Caco-2 (cell line): ENCODE measurements at regions not wholly inside any gene's neighbourhood (a gene's known extent, or its start where the extent isn't known, plus 50 kb on each side); places are given as distances from the start of the nearest gene placed in this dataset.

Source experiments
- BruUV-seq: library from RNA; stranded (reverse); fragments of 400-500 nt; replicated peaks from 2 replicates; lab custom pipeline; 2021; lab: Mats Ljungman, UMichigan
- CTCF ChIA-PET: fragments of 300-600 bp; sonication (Branson Sonifier 250); formaldehyde crosslinking; loops from one replicate; lab custom pipeline; 2022; ENCODE audit warnings: antibody characterized with exemption; lab: Charles Lee
- POLR2A ChIA-PET: fragments of 300-600 bp; sonication (Branson Sonifier 250); formaldehyde crosslinking; loops from one replicate; lab custom pipeline; 2022; ENCODE audit warnings: antibody characterized with exemption; lab: Charles Lee
- DNase-seq, 2 experiments: peaks; one replicate each; pipeline versions ENCODE4 v3.0.0 to v3.0.0-alpha.2; 2020 to 2022
- H3K27me3 ChIP-seq: replicated peaks from 2 replicates; pipeline ENCODE4 v1.6.0; 2011; ENCODE audit warnings: low read length; ENCODE audit not compliant: control insufficient read depth, insufficient read depth
- H3K36me3 ChIP-seq: 2 replicates; pipeline ENCODE4 v1.5.1; 2011; ENCODE audit warnings: low read length; ENCODE audit not compliant: control insufficient read depth, insufficient read depth
- H3K4me1 ChIP-seq: fragments of 250-450 bp; sonication (Bioruptor Pico); 2 replicates; pipeline ENCODE4 v1.5.1; 2020; ENCODE audit warnings: mild to moderate bottlenecking
- H3K4me3 ChIP-seq: 2 replicates; pipeline ENCODE4 v1.5.1; 2011; ENCODE audit warnings: low read depth, mild to moderate bottlenecking, control low read depth, low read length
- H3K9me3 ChIP-seq: fragments of 250-450 bp; sonication (Bioruptor Pico); 2 replicates; pipeline ENCODE4 v1.5.1; 2020; ENCODE audit warnings: mild to moderate bottlenecking, moderate library complexity
- H3K27ac Mint-ChIP-seq: one replicate; pipeline ENCODE4 v1.8.0; 2022; ENCODE audit warnings: mixed read lengths; ENCODE audit not compliant: unreplicated experiment
- H3K27me3 Mint-ChIP-seq: one replicate; pipeline ENCODE4 v1.8.0; 2022; ENCODE audit warnings: mixed read lengths; ENCODE audit not compliant: insufficient read depth, unreplicated experiment
- H3K36me3 Mint-ChIP-seq: one replicate; pipeline ENCODE4 v1.8.0; 2022; ENCODE audit warnings: mild to moderate bottlenecking, mixed read lengths; ENCODE audit not compliant: insufficient read depth, unreplicated experiment
- H3K4me1 Mint-ChIP-seq: one replicate; pipeline ENCODE4 v1.8.0; 2022; ENCODE audit warnings: low read depth, mixed read lengths; ENCODE audit not compliant: unreplicated experiment
- H3K4me3 Mint-ChIP-seq: one replicate; pipeline ENCODE4 v1.8.0; 2022; ENCODE audit warnings: mild to moderate bottlenecking, moderate library complexity, mixed read lengths; ENCODE audit not compliant: unreplicated experiment
- H3K9me3 Mint-ChIP-seq: one replicate; pipeline ENCODE4 v1.8.0; 2022; ENCODE audit warnings: mixed read lengths; ENCODE audit not compliant: unreplicated experiment
- intact Hi-C: fragments of 100-400 bp; cut with micrococcal nuclease; formaldehyde crosslinking; loops from one replicate; pipeline ENCODE4 v1.10.0; 2022; ENCODE audit not compliant: unreplicated experiment
- TF ChIP-seq, protein P1 (sequence below), 2 experiments: fragments of 200-600 bp in 1 of 2; IDR thresholded peaks; 1 replicate in 1 of 2; 2 replicates in 1 of 2; pipeline versions ENCODE4 v1.5.1 to v1.8.0; 2011 to 2022; ENCODE audit warnings: antibody characterized with exemption in 1 of 2, control low read depth in 1 of 2, inconsistent platforms in 1 of 2, low read depth in 1 of 2, low read length in 1 of 2, mild to moderate bottlenecking in 1 of 2, moderate library complexity in 1 of 2; ENCODE audit not compliant: insufficient read depth in 1 of 2, severe bottlenecking in 1 of 2, unreplicated experiment in 1 of 2

DNA sequence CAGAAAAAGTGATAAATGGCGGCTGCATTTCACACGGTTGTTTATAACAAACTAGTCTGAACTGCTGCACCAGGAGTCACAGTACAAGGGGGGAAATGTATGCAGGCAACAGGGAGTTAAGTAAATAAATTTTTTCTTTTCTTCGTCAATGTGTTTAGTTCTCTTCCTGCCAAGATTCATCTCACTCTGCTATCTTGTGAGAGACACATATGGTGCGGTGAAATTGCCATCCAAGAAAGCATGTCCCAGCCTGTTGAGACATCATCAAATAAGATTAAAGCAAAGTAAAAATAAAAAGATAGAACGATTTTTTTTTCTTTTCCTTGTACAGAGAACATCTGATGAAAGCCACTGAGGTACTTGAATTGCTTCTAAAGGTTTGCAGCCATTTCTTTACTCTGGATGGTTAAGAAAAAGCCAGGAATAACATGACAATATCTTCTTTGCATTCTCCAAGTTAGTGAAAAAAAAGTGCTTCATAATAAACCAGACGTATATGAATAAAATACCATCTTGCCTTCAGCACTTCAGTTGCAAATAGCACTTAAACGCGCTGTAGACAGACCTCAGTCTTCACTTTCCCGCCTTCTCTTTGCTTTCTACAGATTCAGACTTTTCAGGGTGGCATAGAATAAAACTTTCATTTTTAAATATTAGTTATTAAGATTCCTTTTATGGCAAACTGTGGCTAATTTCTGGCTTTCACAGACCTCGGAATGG is 506.2 kb upstream of the ZFHX3 start:
- no peaks in the 10 kb centered on the region; the same call in 1 of the 2 replicates for H3K4me1 ChIP-seq
- BruUV-seq = no TSS peak
- H3K36me3 Mint-ChIP-seq = no peaks in the 10 kb centered on the region
- intact Hi-C loops = no loop called here
- no peaks in the 10 kb centered on the region for H3K9me3 Mint-ChIP-seq
- H3K4me3 ChIP-seq = no peak overlapping the region
- ChIA-PET CTCF (no interaction called here), POLR2A (no interaction called here)
- no peaks in the 10 kb centered on the region for H3K9me3 ChIP-seq
- H3K4me1 Mint-ChIP-seq = peaks cover 7% of the 10 kb centered on the region
- H3K27me3 Mint-ChIP-seq = peaks cover 4% of the 10 kb centered on the region
- DNase-seq = no peak
- no peaks in the 10 kb centered on the region for H3K27me3 ChIP-seq
- H3K27ac Mint-ChIP-seq = no peak overlapping the region
- H3K4me3 Mint-ChIP-seq = no peak overlapping the region
- TF ChIP-seq, protein P1, sequence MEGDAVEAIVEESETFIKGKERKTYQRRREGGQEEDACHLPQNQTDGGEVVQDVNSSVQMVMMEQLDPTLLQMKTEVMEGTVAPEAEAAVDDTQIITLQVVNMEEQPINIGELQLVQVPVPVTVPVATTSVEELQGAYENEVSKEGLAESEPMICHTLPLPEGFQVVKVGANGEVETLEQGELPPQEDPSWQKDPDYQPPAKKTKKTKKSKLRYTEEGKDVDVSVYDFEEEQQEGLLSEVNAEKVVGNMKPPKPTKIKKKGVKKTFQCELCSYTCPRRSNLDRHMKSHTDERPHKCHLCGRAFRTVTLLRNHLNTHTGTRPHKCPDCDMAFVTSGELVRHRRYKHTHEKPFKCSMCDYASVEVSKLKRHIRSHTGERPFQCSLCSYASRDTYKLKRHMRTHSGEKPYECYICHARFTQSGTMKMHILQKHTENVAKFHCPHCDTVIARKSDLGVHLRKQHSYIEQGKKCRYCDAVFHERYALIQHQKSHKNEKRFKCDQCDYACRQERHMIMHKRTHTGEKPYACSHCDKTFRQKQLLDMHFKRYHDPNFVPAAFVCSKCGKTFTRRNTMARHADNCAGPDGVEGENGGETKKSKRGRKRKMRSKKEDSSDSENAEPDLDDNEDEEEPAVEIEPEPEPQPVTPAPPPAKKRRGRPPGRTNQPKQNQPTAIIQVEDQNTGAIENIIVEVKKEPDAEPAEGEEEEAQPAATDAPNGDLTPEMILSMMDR (IDR thresholded peaks at IDR 0.05; ENCODE audit: insufficient read depth in 1 of 2, low read depth in 1 of 2, low read length in 1 of 2, severe bottlenecking in 1 of 2, unreplicated experiment in 1 of 2) = no peak
- no peaks in the 10 kb centered on the region for H3K36me3 ChIP-seq

DNA sequence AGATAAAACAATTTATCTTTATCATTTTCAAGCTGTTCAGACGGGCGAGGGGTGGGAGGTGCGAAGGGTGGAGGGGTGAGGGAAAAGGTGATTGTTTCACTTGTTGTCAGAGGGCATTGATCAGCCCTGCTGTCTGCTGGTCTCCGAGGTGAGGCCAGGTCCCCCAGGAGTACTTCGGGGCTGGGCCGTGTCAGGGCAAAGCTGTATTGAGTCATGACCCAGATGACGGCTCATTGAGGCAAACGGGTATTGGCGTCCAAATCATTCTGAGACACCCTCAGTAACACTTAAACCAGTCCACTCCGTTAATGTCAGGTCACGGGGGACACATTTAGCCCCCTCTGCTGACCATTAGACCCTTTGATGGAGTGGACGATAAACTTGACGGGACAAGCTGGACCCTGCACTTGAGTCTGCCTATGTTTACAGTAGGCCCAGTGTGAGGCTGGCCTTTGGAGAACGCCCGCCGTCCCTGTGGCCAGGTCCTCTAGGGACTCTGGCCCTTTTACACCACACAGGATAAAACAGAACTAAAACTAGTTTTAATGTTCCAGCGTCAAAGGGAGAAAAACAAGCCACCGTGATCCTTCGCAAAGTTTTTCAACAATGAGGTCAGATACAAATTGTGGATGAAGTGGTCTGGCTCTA is 502.2 kb upstream of the ZFHX3 start:
- ChIA-PET POLR2A (no interaction called here), CTCF (no interaction called here)
- no peak for DNase-seq
- BruUV-seq = no TSS peak
- Histone ChIP-seq H3K36me3 (no peaks in the 10 kb centered on the region), H3K4me3 (no peak overlapping the region), H3K27me3 (no peaks in the 10 kb centered on the region), H3K4me1 (peaks cover 19% of the 10 kb centered on the region), H3K9me3 (no peaks in the 10 kb centered on the region)
- intact Hi-C loops = no loop called here
- TF ChIP-seq, protein P1 (IDR thresholded peaks at IDR 0.05; ENCODE audit: insufficient read depth in 1 of 2, low read depth in 1 of 2, low read length in 1 of 2, severe bottlenecking in 1 of 2, unreplicated experiment in 1 of 2) = no peak
- no peak overlapping the region for H3K27ac Mint-ChIP-seq
- H3K27me3 Mint-ChIP-seq = peaks cover 4% of the 10 kb centered on the region
- H3K36me3 Mint-ChIP-seq = no peaks in the 10 kb centered on the region
- no peak overlapping the region for H3K4me3 Mint-ChIP-seq
- peaks cover 20% of the 10 kb centered on the region for H3K4me1 Mint-ChIP-seq
- no peaks in the 10 kb centered on the region for H3K9me3 Mint-ChIP-seq

DNA sequence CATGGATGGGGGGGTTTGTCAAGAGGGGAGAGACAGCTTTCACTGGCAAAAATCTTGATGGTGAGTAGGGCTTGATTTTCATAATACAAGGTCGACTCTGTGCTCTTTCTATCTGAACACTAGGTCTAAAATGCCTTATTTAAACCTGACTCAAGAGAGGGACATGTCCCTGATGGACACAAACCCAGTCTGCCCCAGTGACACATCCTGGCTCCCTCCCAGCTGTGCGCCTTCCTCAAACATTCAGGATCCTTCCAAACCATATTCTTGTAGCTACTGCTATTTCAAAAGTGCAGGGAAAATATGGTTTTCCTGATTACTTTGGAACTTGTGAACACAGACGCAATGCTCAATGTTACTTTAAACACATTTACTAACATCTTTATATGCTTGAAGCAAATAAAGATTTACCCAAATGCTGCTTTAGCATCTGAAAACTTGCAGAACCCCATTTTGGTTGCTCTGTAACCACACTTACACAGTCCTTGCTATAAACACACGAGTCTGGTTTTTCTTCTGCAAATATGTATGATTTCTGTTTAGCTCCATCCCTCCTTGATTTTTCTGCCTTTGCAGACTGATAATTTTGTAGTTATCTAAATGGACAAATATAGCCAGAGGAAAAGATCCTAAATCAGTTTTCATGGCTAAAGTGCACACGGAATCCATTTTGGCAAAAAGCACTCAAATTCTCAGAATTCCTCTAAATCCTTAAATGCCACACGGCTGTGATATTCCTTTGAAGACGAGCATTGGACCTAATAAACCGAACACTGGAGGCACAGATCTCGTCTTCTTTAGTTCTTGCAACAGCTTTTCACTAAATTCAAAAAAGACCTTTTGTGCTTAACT is 499.9 kb upstream of the ZFHX3 start:
- Histone ChIP-seq H3K4me1 (peaks cover 19% of the 10 kb centered on the region), H3K4me3 (no peak overlapping the region), H3K9me3 (no peaks in the 10 kb centered on the region), H3K36me3 (no peaks in the 10 kb centered on the region), H3K27me3 (no peaks in the 10 kb centered on the region)
- H3K4me1 Mint-ChIP-seq = peaks cover 20% of the 10 kb centered on the region
- peak overlapping the region; percentile 28 for H3K27ac Mint-ChIP-seq
- TF ChIP-seq, protein P1 (IDR thresholded peaks at IDR 0.05; ENCODE audit: insufficient read depth in 1 of 2, low read depth in 1 of 2, low read length in 1 of 2, severe bottlenecking in 1 of 2, unreplicated experiment in 1 of 2) = no peak
- CTCF ChIA-PET = no interaction called here
- DNase-seq = peak in 1 of 2 experiments; percentile 20
- BruUV-seq = no TSS peak
- no peaks in the 10 kb centered on the region for H3K9me3 Mint-ChIP-seq
- peaks cover 8% of the 10 kb centered on the region for H3K27me3 Mint-ChIP-seq
- H3K36me3 Mint-ChIP-seq = no peaks in the 10 kb centered on the region
- POLR2A ChIA-PET = no interaction called here
- peak overlapping the region; percentile 55 for H3K4me3 Mint-ChIP-seq
- intact Hi-C loops = no loop called here
